ENCODE measurements at regions not wholly inside any gene's neighbourhood (a gene's known extent, or its start where the extent isn't known, plus 50 kb on each side); places are given as distances from the start of the nearest gene placed in this dataset.

- 78 to 87% (median 85%) methylated on average over 9 of the region's 9 CpGs for WGBS, 5 donors
- peaks cover 0 to 11% (median 4%) of the 10 kb centered on the region in 4 donors for H3K4me1 ChIP-seq
- no peaks in the 10 kb centered on the region for H3K9me3 ChIP-seq
- no peaks in the 10 kb centered on the region for H3K36me3 ChIP-seq
- no peak overlapping the region for H3K27ac ChIP-seq
- intact Hi-C loops (cut with DNase I; ENCODE audit: low total_unique reads): no loop called here
- DNase-seq: no peak
- TF ChIP-seq CTCF (IDR thresholded peaks at IDR 0.05) (no peak), EP300 (IDR thresholded peaks at IDR 0.05) (no peak), POLR2A (IDR thresholded peaks at IDR 0.05) (no peak), POLR2AphosphoS5 (IDR thresholded peaks at IDR 0.05) (no peak)
- H3K27me3 ChIP-seq: no peaks in the 10 kb centered on the region
- H3K4me3 ChIP-seq: no peak overlapping the region
Measured at GRCh38 chr2:236684504-236685256, 115.1 kb downstream of the ACKR3 start.

DNA sequence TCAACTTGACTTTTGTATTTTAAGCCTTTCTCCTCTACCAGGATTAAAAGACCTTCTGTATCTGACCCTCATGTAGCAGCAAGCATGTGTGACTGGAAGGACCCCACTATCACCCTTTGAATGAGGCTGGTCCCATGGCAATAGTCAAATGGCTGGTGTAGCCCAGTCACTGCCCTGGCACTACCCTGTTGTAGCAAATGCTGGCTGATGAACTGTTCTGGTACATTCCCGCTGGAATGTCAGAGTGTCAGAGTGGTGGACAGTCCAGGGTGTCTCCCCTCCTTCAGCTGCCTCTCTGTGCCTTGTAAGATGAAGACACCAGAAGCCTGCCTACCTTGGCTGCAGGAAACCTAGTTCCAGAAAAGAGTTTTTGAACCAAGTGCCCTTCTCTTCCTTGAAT lies 115.7 kb downstream of the ACKR3 start:
- Histone ChIP-seq H3K27me3 (no peaks in the 10 kb centered on the region), H3K9me3 (no peaks in the 10 kb centered on the region), H3K4me1 (peaks cover 0 to 11% (median 4%) of the 10 kb centered on the region in 4 donors), H3K36me3 (no peaks in the 10 kb centered on the region), H3K4me3 (no peak overlapping the region), H3K27ac (no peak overlapping the region)
- WGBS, 5 donors: 52 to 100% (median 94%) methylated on average over 1 of the region's 1 CpG
- intact Hi-C loops (cut with DNase I; ENCODE audit: low total_unique reads): no loop called here
- no peak for TF ChIP-seq POLR2A (IDR thresholded peaks at IDR 0.05)
- TF ChIP-seq EP300 (IDR thresholded peaks at IDR 0.05): no peak
- TF ChIP-seq CTCF (IDR thresholded peaks at IDR 0.05): no peak
- TF ChIP-seq POLR2AphosphoS5 (IDR thresholded peaks at IDR 0.05): no peak
- DNase-seq: no peak

- Histone ChIP-seq H3K27me3 (no peaks in the 10 kb centered on the region), H3K9me3 (no peaks in the 10 kb centered on the region), H3K4me1 (peaks cover 0 to 11% (median 4%) of the 10 kb centered on the region in 4 donors), H3K4me3 (no peak overlapping the region), H3K36me3 (no peaks in the 10 kb centered on the region), H3K27ac (no peak overlapping the region)
- TF ChIP-seq EP300 (IDR thresholded peaks at IDR 0.05): no peak
- TF ChIP-seq POLR2A (IDR thresholded peaks at IDR 0.05): no peak
- no peak for DNase-seq
- 86 to 89% (median 88%) methylated on average over 11 of the region's 11 CpGs for WGBS, 5 donors
- intact Hi-C loops (cut with DNase I; ENCODE audit: low total_unique reads): no loop called here
Measured at GRCh38 chr2:236685979-236686520, 116.4 kb downstream of the ACKR3 start.

DNA sequence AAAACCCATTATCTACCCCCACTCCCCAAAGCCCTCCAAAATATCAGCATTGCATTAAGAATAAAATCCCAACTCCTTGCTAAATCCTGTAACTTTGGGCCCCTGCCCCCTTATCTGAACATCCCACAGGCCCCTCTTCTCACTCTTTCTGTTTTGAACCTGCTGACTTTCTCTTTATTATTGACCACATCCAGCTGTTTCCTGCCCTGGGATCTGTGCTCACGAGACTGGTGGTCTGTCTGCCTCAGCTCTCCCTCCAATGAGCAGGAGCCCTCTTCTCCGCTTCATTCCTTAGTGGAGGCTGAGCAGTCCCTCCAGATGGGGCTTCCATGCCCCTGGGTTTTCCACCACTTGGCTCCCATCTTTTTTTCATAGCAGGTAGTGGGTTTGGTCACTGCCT lies 116.9 kb downstream of the ACKR3 start:
- H3K27me3 ChIP-seq: no peaks in the 10 kb centered on the region
- peaks cover 0 to 11% (median 4%) of the 10 kb centered on the region in 4 donors for H3K4me1 ChIP-seq
- no peaks in the 10 kb centered on the region for H3K36me3 ChIP-seq
- H3K9me3 ChIP-seq: no peaks in the 10 kb centered on the region
- no peak for DNase-seq
- no peak overlapping the region for H3K4me3 ChIP-seq
- no peak overlapping the region for H3K27ac ChIP-seq
- TF ChIP-seq CTCF (IDR thresholded peaks at IDR 0.05): no peak
- no peak for TF ChIP-seq EP300 (IDR thresholded peaks at IDR 0.05)
- TF ChIP-seq POLR2A (IDR thresholded peaks at IDR 0.05): no peak
- TF ChIP-seq POLR2AphosphoS5 (IDR thresholded peaks at IDR 0.05): no peak
- intact Hi-C loops (cut with DNase I; ENCODE audit: low total_unique reads): no loop called here
- WGBS, 5 donors: 76 to 90% (median 84%) methylated on average over 2 of the region's 2 CpGs
